Chondrocyte (in vitro differentiated cells): ENCODE measurements at regions not wholly inside any gene's neighbourhood (a gene's known extent, or its start where the extent isn't known, plus 50 kb on each side); places are given as distances from the start of the nearest gene placed in this dataset.

Experiments
- DNase-seq: peaks from one replicate; pipeline ENCODE4 v3.0.0; 2021; ENCODE audit warnings: mixed read lengths, low spot score
- H3K27ac Mint-ChIP-seq: one replicate; pipeline ENCODE4 v1.8.0; 2021; ENCODE audit warnings: mild to moderate bottlenecking, moderate library complexity, mixed read lengths; ENCODE audit not compliant: unreplicated experiment
- H3K27me3 Mint-ChIP-seq: 2 replicates; pipeline ENCODE4 v1.8.0; 2021; ENCODE audit warnings: low read depth, mixed read lengths
- H3K36me3 Mint-ChIP-seq: 2 replicates; pipeline ENCODE4 v1.8.0; 2021; ENCODE audit warnings: low read depth, mixed read lengths
- H3K4me1 Mint-ChIP-seq: 2 replicates; pipeline ENCODE4 v1.8.0; 2021; ENCODE audit warnings: low read depth, mild to moderate bottlenecking, mixed read lengths
- H3K4me3 Mint-ChIP-seq: one replicate; pipeline ENCODE4 v1.8.0; 2021; ENCODE audit warnings: mild to moderate bottlenecking, moderate library complexity, mixed read lengths; ENCODE audit not compliant: unreplicated experiment
- H3K9me3 Mint-ChIP-seq: 2 replicates; pipeline ENCODE4 v1.8.0; 2021; ENCODE audit warnings: low read depth, mixed read lengths
- TF ChIP-seq, protein P1 (sequence below): fragments of 200-600 bp; sonication (generic); IDR thresholded peaks from 2 replicates; pipeline ENCODE4 v1.5.0; 2021; ENCODE audit warnings: antibody characterized with exemption, mild to moderate bottlenecking, moderate library complexity

GRCh38 chr12:89289720-89290119 lies 62.6 kb downstream of the DUSP6 start:
- Mint-ChIP-seq H3K36me3 (no peaks in the 10 kb centered on the region), H3K27me3 (no peaks in the 10 kb centered on the region), H3K9me3 (no peaks in the 10 kb centered on the region), H3K4me1 (no peaks in the 10 kb centered on the region), H3K4me3 (no peak overlapping the region), H3K27ac (no peak overlapping the region)
- DNase-seq = no peak
- TF ChIP-seq, protein P1, sequence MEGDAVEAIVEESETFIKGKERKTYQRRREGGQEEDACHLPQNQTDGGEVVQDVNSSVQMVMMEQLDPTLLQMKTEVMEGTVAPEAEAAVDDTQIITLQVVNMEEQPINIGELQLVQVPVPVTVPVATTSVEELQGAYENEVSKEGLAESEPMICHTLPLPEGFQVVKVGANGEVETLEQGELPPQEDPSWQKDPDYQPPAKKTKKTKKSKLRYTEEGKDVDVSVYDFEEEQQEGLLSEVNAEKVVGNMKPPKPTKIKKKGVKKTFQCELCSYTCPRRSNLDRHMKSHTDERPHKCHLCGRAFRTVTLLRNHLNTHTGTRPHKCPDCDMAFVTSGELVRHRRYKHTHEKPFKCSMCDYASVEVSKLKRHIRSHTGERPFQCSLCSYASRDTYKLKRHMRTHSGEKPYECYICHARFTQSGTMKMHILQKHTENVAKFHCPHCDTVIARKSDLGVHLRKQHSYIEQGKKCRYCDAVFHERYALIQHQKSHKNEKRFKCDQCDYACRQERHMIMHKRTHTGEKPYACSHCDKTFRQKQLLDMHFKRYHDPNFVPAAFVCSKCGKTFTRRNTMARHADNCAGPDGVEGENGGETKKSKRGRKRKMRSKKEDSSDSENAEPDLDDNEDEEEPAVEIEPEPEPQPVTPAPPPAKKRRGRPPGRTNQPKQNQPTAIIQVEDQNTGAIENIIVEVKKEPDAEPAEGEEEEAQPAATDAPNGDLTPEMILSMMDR = no peak

DNA sequence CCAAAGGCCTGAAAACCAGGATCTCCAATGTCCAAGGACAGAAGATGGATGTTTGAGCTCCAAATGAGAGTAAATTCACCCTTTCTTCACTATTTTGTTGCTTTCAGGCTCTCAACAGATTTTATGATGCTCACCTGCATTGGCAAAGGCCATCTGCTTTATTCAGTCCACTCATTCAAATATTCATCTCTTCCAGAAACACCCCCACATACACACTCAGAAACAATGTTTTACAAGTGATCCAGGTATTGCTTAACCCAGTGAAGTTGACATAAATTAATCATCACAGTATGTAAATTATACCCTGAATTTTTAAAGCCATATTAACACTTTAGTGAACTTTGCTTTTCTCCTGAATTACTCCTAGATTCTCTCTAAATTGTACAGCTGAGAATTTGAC lies 63.3 kb downstream of the DUSP6 start:
- TF ChIP-seq, protein P1 = no peak
- no peak overlapping the region for H3K27ac Mint-ChIP-seq
- no peaks in the 10 kb centered on the region for H3K9me3 Mint-ChIP-seq
- no peaks in the 10 kb centered on the region for H3K36me3 Mint-ChIP-seq
- no peak for DNase-seq
- no peaks in the 10 kb centered on the region for H3K27me3 Mint-ChIP-seq
- H3K4me3 Mint-ChIP-seq = no peak overlapping the region
- H3K4me1 Mint-ChIP-seq = no peaks in the 10 kb centered on the region

GRCh38 chr12:89286501-89286900 lies 65.8 kb downstream of the DUSP6 start:
- H3K9me3 Mint-ChIP-seq = no peaks in the 10 kb centered on the region
- no peaks in the 10 kb centered on the region for H3K27me3 Mint-ChIP-seq
- no peak overlapping the region for H3K27ac Mint-ChIP-seq
- H3K4me1 Mint-ChIP-seq = peaks cover 4% of the 10 kb centered on the region
- H3K4me3 Mint-ChIP-seq = no peak overlapping the region
- H3K36me3 Mint-ChIP-seq = no peaks in the 10 kb centered on the region
- TF ChIP-seq, protein P1 = no peak
- no peak for DNase-seq

DNA sequence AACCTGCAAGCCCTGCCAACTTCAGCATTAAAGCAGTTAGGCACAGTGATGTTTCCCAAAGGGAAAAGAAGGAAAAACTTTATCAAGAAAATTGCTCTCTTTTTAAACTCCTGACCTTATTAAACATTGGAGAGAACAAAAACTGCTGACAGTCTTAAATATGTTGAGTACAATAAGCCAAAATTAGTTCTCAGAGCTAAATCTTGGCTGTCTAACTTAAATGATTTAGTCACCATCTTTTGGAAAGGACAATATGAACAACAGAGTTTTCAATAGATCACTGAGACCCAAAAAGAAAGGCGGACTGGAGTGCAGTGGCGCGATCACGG lies 70.8 kb downstream of the DUSP6 start:
- Mint-ChIP-seq H3K36me3 (no peaks in the 10 kb centered on the region), H3K9me3 (peaks cover 2% of the 10 kb centered on the region), H3K27me3 (no peaks in the 10 kb centered on the region), H3K4me3 (no peak overlapping the region), H3K4me1 (peaks cover 12% of the 10 kb centered on the region), H3K27ac (no peak overlapping the region)
- TF ChIP-seq, protein P1 = no peak
- DNase-seq = no peak

DNA sequence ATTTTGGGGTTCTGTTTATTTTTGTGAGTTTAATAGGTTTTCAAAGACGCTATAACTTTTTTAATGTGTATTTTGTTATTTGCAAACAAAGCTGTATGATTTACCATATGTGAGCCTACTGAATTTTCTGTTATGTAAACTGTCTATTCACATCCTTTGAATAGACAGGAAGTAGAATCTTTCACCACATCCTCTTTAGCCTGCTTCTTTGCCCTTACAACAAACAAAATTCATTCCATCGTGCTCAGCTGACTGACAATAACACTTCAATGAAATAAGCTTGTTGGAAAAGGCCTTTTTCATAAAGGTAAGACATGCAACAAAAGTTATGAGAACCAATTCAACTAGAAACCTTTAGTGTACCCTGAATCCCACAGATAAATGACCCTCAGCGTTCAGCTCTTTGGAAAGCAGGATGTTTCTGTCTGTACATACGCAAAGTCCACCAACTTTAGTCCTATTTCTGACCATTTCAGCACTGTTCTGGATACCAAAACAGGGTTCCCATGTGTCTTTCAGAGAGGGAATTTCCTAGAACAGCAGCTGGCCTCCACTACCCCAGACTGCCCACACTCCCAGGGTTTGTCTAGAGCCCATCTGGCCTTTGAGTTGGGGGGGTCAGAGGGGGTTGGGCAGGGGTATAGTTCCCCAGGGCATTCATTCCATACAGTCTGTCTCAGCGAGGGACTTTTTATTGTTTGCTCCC lies 71.3 kb downstream of the DUSP6 start:
- no peak for DNase-seq
- Mint-ChIP-seq H3K36me3 (no peaks in the 10 kb centered on the region), H3K4me3 (no peak overlapping the region), H3K27ac (no peak overlapping the region), H3K9me3 (peaks cover 2% of the 10 kb centered on the region), H3K27me3 (no peaks in the 10 kb centered on the region), H3K4me1 (peaks cover 12% of the 10 kb centered on the region)
- TF ChIP-seq, protein P1 = no peak
